WTC11 (cell line): ENCODE measurements at regions not wholly inside any gene's neighbourhood (a gene's known extent, or its start where the extent isn't known, plus 50 kb on each side); places are given as distances from the start of the nearest gene placed in this dataset.

ENCODE experiments used
- ETV6 ChIP-seq: sonication (generic); formaldehyde crosslinking; IDR thresholded peaks from 2 replicates; pipeline ENCODE4 v1.8.1; 2022; ENCODE audit warnings: mild to moderate bottlenecking, missing genetic modification reagents
- TEAD1 ChIP-seq: sonication (generic); formaldehyde crosslinking; IDR thresholded peaks from 2 replicates; pipeline ENCODE4 v1.8.0; 2022; ENCODE audit warnings: mild to moderate bottlenecking, missing genetic modification reagents
- TF ChIP-seq, protein P1 (sequence below): fragments of 200-600 bp; IDR thresholded peaks from 2 replicates; pipeline ENCODE4 v1.8.0; 2022; ENCODE audit warnings: antibody characterized with exemption
- TF ChIP-seq, protein P2 (sequence below): sonication (generic); formaldehyde crosslinking; IDR thresholded peaks from 2 replicates; pipeline ENCODE4 v1.8.1; 2022; ENCODE audit warnings: low read depth, missing genetic modification reagents, borderline replicate concordance

DNA sequence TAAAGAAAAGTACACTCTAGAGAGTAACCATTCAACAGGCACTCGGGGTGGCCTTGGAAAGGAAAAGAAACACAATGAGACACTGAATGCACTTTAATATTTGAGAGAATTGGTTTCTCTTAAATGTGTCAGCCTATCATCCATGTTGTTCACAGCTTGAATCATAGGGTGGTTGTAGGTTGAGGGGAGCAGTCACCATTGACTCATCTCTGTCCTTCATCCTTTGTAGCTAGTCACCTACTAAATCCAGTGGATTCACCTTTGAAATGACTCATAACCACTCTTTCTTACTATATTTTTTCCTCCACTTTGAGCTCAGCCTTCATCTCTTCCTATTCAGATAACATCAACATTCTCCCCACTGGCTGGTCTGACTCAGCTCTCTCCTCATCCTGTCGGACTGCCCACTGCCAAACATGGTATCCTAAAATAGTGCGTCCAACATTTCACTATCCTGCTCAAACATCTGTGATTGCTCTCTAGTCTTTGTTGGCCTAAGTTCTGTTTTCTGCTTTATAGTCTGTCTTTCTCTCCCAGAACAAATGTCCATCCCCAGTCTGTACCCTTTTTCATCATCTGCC lies 182.7 kb upstream of the GADL1 start:
- TF ChIP-seq, protein P1, sequence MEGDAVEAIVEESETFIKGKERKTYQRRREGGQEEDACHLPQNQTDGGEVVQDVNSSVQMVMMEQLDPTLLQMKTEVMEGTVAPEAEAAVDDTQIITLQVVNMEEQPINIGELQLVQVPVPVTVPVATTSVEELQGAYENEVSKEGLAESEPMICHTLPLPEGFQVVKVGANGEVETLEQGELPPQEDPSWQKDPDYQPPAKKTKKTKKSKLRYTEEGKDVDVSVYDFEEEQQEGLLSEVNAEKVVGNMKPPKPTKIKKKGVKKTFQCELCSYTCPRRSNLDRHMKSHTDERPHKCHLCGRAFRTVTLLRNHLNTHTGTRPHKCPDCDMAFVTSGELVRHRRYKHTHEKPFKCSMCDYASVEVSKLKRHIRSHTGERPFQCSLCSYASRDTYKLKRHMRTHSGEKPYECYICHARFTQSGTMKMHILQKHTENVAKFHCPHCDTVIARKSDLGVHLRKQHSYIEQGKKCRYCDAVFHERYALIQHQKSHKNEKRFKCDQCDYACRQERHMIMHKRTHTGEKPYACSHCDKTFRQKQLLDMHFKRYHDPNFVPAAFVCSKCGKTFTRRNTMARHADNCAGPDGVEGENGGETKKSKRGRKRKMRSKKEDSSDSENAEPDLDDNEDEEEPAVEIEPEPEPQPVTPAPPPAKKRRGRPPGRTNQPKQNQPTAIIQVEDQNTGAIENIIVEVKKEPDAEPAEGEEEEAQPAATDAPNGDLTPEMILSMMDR, result no peak
- TF ChIP-seq ETV6 (CRISPR knock-in tag) (no peak), TEAD1 (CRISPR knock-in tag) (no peak)
- TF ChIP-seq, protein P2, sequence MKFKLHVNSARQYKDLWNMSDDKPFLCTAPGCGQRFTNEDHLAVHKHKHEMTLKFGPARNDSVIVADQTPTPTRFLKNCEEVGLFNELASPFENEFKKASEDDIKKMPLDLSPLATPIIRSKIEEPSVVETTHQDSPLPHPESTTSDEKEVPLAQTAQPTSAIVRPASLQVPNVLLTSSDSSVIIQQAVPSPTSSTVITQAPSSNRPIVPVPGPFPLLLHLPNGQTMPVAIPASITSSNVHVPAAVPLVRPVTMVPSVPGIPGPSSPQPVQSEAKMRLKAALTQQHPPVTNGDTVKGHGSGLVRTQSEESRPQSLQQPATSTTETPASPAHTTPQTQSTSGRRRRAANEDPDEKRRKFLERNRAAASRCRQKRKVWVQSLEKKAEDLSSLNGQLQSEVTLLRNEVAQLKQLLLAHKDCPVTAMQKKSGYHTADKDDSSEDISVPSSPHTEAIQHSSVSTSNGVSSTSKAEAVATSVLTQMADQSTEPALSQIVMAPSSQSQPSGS (CRISPR knock-in tag), result no peak
